K562 (cell line): ENCODE measurements at regions not wholly inside any gene's neighbourhood (a gene's known extent, or its start where the extent isn't known, plus 50 kb on each side); places are given as distances from the start of the nearest gene placed in this dataset.

ENCODE experiments used
- ATAC-seq: fragments of 200-7000 bp; cut with Tn5 transposase; 3 replicates; pipeline ENCODE4 v1.9.1; 2020; ENCODE audit warnings: moderate library complexity
- BruUV-seq: library from RNA; stranded (reverse); fragments of 400-500 nt; replicated peaks from 2 replicates; lab custom pipeline; 2021; lab: Mats Ljungman, UMichigan
- CTCF ChIA-PET: fragments of 300-600 bp; formaldehyde crosslinking; extraction: SDS; loops from one replicate; lab custom pipeline; 2021; ENCODE audit warnings: low intra/inter-chr PET ratio; lab: Yijun Ruan, JAX
- POLR2A ChIA-PET: fragments of 300-600, 350-650 bp; sonication (Branson Sonifier 250); formaldehyde crosslinking; extraction: SDS; loops from one replicate; lab custom pipeline; 2021; ENCODE audit warnings: antibody characterized with exemption, inconsistent platforms; lab: Yijun Ruan, JAX
- DNase-seq, 4 experiments: peaks; one replicate each; pipeline versions ENCODE4 v3.0.0 to v3.0.0-alpha.2; 2011 to 2018; ENCODE audit warnings: low spot score in 3 of 4, mixed read lengths in 3 of 4; ENCODE audit errors: extremely low read depth in 1 of 4
- FAIRE-seq: peaks from 2 replicates; lab custom pipeline; 2011; peaks lifted over from hg19 to GRCh38; lab: Jason Lieb, UNC
- H2AFZ ChIP-seq: 2 replicates; pipeline ENCODE4 v1.6.0; 2011; ENCODE audit warnings: low read depth, low read length, control low read depth, inconsistent platforms
- H3K27ac ChIP-seq: fragments of 200-600 bp; 3 replicates; pipeline ENCODE4 v1.8.0; 2011; ENCODE audit warnings: low read depth, mild to moderate bottlenecking, control low read depth, inconsistent platforms, low read length, moderate library complexity, mixed read lengths; ENCODE audit errors: extremely low read depth
- H3K27me3 ChIP-seq, 2 experiments: fragments of 300-600 bp in 1 of 2; 2 replicates in 1 of 2; 3 replicates in 1 of 2; pipeline versions ENCODE4 v1.6.0 to v1.8.0; 2011; ENCODE audit warnings: inconsistent platforms in 2 of 2, low read length in 2 of 2, mild to moderate bottlenecking in 1 of 2, mixed read lengths in 1 of 2, moderate library complexity in 1 of 2; ENCODE audit not compliant: control insufficient read depth in 2 of 2, insufficient read depth in 2 of 2
- H3K36me3 ChIP-seq: fragments of 300-600 bp; 3 replicates; pipeline ENCODE4 v1.8.0; 2011; ENCODE audit warnings: mild to moderate bottlenecking, low read length, inconsistent platforms; ENCODE audit not compliant: control insufficient read depth, insufficient read depth
- H3K4me1 ChIP-seq, 2 experiments: fragments of 200-600 bp in 1 of 2; replicated peaks in 1 of 2; 2 replicates in 1 of 2; 3 replicates in 1 of 2; pipeline versions ENCODE4 v1.5.1 to v1.8.0; 2011; ENCODE audit warnings: inconsistent platforms in 2 of 2, low read length in 2 of 2, mild to moderate bottlenecking in 1 of 2, mixed read lengths in 1 of 2, moderate library complexity in 1 of 2; ENCODE audit not compliant: control insufficient read depth in 2 of 2, insufficient read depth in 2 of 2
- H3K4me2 ChIP-seq: 2 replicates; pipeline ENCODE4 v1.6.1; 2011; ENCODE audit warnings: low read length, control low read depth, inconsistent platforms, mixed read lengths; ENCODE audit not compliant: insufficient read depth
- H3K4me3 ChIP-seq: fragments of 200-600 bp; sonication (generic), shearing (Covaris generic); 2 replicates; pipeline ENCODE4 v1.5.1; 2016; ENCODE audit warnings: control low read depth, inconsistent platforms
- H3K79me2 ChIP-seq: fragments of 200-600 bp; 3 replicates; pipeline ENCODE4 v1.8.0; 2011; ENCODE audit warnings: low read length, inconsistent platforms; ENCODE audit not compliant: control insufficient read depth, insufficient read depth
- H3K9ac ChIP-seq, 2 experiments: 2 replicates each; pipeline versions ENCODE4 v1.6.0 to v1.6.1; 2011; ENCODE audit warnings: low read depth in 2 of 2, low read length in 2 of 2, control low read depth in 1 of 2, inconsistent platforms in 1 of 2, mild to moderate bottlenecking in 1 of 2, mixed read lengths in 1 of 2; ENCODE audit not compliant: insufficient read depth in 1 of 2
- H3K9me1 ChIP-seq: one replicate; pipeline ENCODE4 v1.6.0; 2011; ENCODE audit warnings: inconsistent platforms, mild to moderate bottlenecking, low read length, moderate library complexity; ENCODE audit not compliant: control insufficient read depth, insufficient read depth
- H3K9me3 ChIP-seq: replicated peaks from 2 replicates; pipeline ENCODE4 v1.5.1; 2011; ENCODE audit warnings: low read depth, low read length, inconsistent platforms; ENCODE audit not compliant: control insufficient read depth, insufficient read depth
- H4K20me1 ChIP-seq: replicated peaks from 2 replicates; pipeline ENCODE4 v1.6.1; 2011; ENCODE audit warnings: low read length, inconsistent platforms, mixed read lengths; ENCODE audit not compliant: control insufficient read depth, insufficient read depth
- CTCFL ChIP-seq: IDR thresholded peaks from 2 replicates; pipeline ENCODE4 v1.6.1; 2011; ENCODE audit warnings: borderline replicate concordance, low read depth, mild to moderate bottlenecking, moderate library complexity, low read length; ENCODE audit not compliant: insufficient read depth, poor library complexity, severe bottlenecking
- GATAD2B ChIP-seq: fragments of 450-650 bp; IDR thresholded peaks from 2 replicates; pipeline ENCODE4 v1.6.1; 2017; ENCODE audit warnings: mild to moderate bottlenecking, borderline replicate concordance
- GTF2E2 ChIP-seq: fragments of 200-800 bp; sonication (Bioruptor generic); IDR thresholded peaks from 2 replicates; pipeline ENCODE4 v1.6.1; 2016; ENCODE audit warnings: missing genetic modification characterization, missing compliant biosample characterization
- ILK ChIP-seq: fragments of 450-650 bp; IDR thresholded peaks from 2 replicates; pipeline ENCODE4 v1.6.1; 2016; ENCODE audit warnings: missing genetic modification characterization, low read depth, mild to moderate bottlenecking, missing compliant biosample characterization, moderate library complexity, borderline replicate concordance
- PCBP2 ChIP-seq: fragments of 200-400 bp; formaldehyde crosslinking; IDR thresholded peaks from 2 replicates; pipeline ENCODE4 v1.6.1; 2018; ENCODE audit warnings: low read length, low read depth, mild to moderate bottlenecking, moderate library complexity; ENCODE audit not compliant: poor library complexity, severe bottlenecking
- POLR2A ChIP-seq: fragments of 450-650 bp; conservative IDR thresholded peaks from 2 replicates; pipeline ENCODE4 v1.6.1; 2016
- STAT5B ChIP-seq: fragments of 250-450 bp; sonication (Bioruptor Pico); IDR thresholded peaks from 2 replicates; pipeline ENCODE4 v1.8.0; 2021; ENCODE audit warnings: mild to moderate bottlenecking, inconsistent platforms
- ZC3H8 ChIP-seq: fragments of 450-650 bp; IDR thresholded peaks from 2 replicates; pipeline ENCODE4 v1.6.1; 2017
- ZNF232 ChIP-seq: sonication (generic); formaldehyde crosslinking; IDR thresholded peaks from 2 replicates; pipeline ENCODE4 v1.8.0; 2022; ENCODE audit warnings: mild to moderate bottlenecking, missing genetic modification reagents
- ZNF445 ChIP-seq: fragments of 250-450 bp; sonication (Bioruptor Pico); IDR thresholded peaks from 2 replicates; pipeline ENCODE4 v1.4.0; 2020; ENCODE audit warnings: low read depth, mild to moderate bottlenecking, moderate library complexity
- ZNF696 ChIP-seq: fragments of 250-450 bp; sonication (Bioruptor Pico); conservative IDR thresholded peaks from 2 replicates; pipeline ENCODE4 v1.4.0; 2020; ENCODE audit warnings: mild to moderate bottlenecking, moderate library complexity
- WGBS: fragments of 100-300 bp; shearing (Covaris generic); methylation state at CpG from one replicate; pipeline ENCODE4 v1.1.6; 2016; ENCODE audit warnings: low coverage, mixed read lengths; ENCODE audit not compliant: insufficient coverage; ENCODE audit errors: missing lambda C conversion rate; 5-methylcytosine and 5-hydroxymethylcytosine counted together
- in situ Hi-C: fragments of 300-500 bp; cut with MboI; formaldehyde crosslinking; loops from 4 replicates; pipeline ENCODE4 v1.15.0; 2018; ENCODE audit warnings: inconsistent platforms, mixed read lengths
- intact Hi-C: fragments of 100-400 bp; cut with micrococcal nuclease; formaldehyde crosslinking; loops from 2 replicates; pipeline ENCODE4 v1.14.2; 2022

- H3K4me2 ChIP-seq, result no peak overlapping the region
- no peak overlapping the region for H3K4me3 ChIP-seq
- ATAC-seq (no peak), FAIRE-seq (no peak), DNase-seq (no peak)
- H2AFZ ChIP-seq, result no peak overlapping the region
- BruUV-seq, result no TSS peak
- no peaks in the 10 kb centered on the region for H3K79me2 ChIP-seq
- no peaks in the 10 kb centered on the region for H3K27me3 ChIP-seq
- in situ Hi-C loops, result no loop called here
- H4K20me1 ChIP-seq, result no peaks in the 10 kb centered on the region
- H3K9me1 ChIP-seq, result no peaks in the 10 kb centered on the region
- no peaks in the 10 kb centered on the region for H3K36me3 ChIP-seq
- H3K9ac ChIP-seq, result no peak overlapping the region
- CTCF ChIA-PET, result no interaction called here
- no peaks in the 10 kb centered on the region for H3K9me3 ChIP-seq
- H3K27ac ChIP-seq, result no peak overlapping the region
- 0% methylated on average over 5 of the region's 5 CpGs for WGBS
- intact Hi-C loops, result no loop called here
- H3K4me1 ChIP-seq, result no peaks in the 10 kb centered on the region
- TF ChIP-seq ZNF696 (CRISPR knock-in tag), result no peak
- no peak for TF ChIP-seq STAT5B (CRISPR knock-in tag)
- no peak for TF ChIP-seq ZC3H8
- TF ChIP-seq ZNF232 (CRISPR knock-in tag), result no peak
- no peak for TF ChIP-seq GTF2E2
- no peak for TF ChIP-seq POLR2A
- no peak for TF ChIP-seq ILK (tag)
- no peak for TF ChIP-seq ZNF445 (CRISPR knock-in tag)
- POLR2A ChIA-PET, result no interaction called here
Measured at GRCh38 chr10:107807836-107808235, 643.3 kb upstream of the SORCS1 start.

GRCh38 chr10:107806026-107806425 lies 641.5 kb upstream of the SORCS1 start:
- no peak for TF ChIP-seq GATAD2B
- TF ChIP-seq PCBP2, result no peak
- TF ChIP-seq CTCFL, result no peak
- intact Hi-C loops, result no loop called here

More at GRCh38 chr10:107806026-107806425, 641.5 kb upstream of the SORCS1 start:
- ATAC-seq (no peak), DNase-seq (no peak), FAIRE-seq (no peak)
- 0% methylated on average over 1 of the region's 1 CpG for WGBS
- H3K9me1 ChIP-seq, result no peaks in the 10 kb centered on the region
- H3K36me3 ChIP-seq, result no peaks in the 10 kb centered on the region
- H4K20me1 ChIP-seq, result no peaks in the 10 kb centered on the region
- no peaks in the 10 kb centered on the region for H3K9me3 ChIP-seq
- no peak overlapping the region for H3K9ac ChIP-seq
- H2AFZ ChIP-seq, result no peak overlapping the region
- CTCF ChIA-PET, result no interaction called here
- BruUV-seq, result no TSS peak
- H3K27ac ChIP-seq, result no peak overlapping the region
- no peaks in the 10 kb centered on the region for H3K27me3 ChIP-seq
- POLR2A ChIA-PET, result no interaction called here
- H3K79me2 ChIP-seq, result no peaks in the 10 kb centered on the region
- H3K4me1 ChIP-seq, result no peaks in the 10 kb centered on the region
- H3K4me2 ChIP-seq, result no peak overlapping the region
- H3K4me3 ChIP-seq, result no peak overlapping the region
- in situ Hi-C loops, result no loop called here
